K562 (cell line): ENCODE measurements at regions not wholly inside any gene's neighbourhood (a gene's known extent, or its start where the extent isn't known, plus 50 kb on each side); places are given as distances from the start of the nearest gene placed in this dataset.

ENCODE experiments used
- ATAC-seq: fragments of 200-7000 bp; cut with Tn5 transposase; 3 replicates; pipeline ENCODE4 v1.9.1; 2020; ENCODE audit warnings: moderate library complexity
- BruUV-seq: library from RNA; stranded (reverse); fragments of 400-500 nt; replicated peaks from 2 replicates; lab custom pipeline; 2021; lab: Mats Ljungman, UMichigan
- CTCF ChIA-PET: fragments of 300-600 bp; formaldehyde crosslinking; extraction: SDS; loops from one replicate; lab custom pipeline; 2021; ENCODE audit warnings: low intra/inter-chr PET ratio; lab: Yijun Ruan, JAX
- POLR2A ChIA-PET: fragments of 300-600, 350-650 bp; sonication (Branson Sonifier 250); formaldehyde crosslinking; extraction: SDS; loops from one replicate; lab custom pipeline; 2021; ENCODE audit warnings: antibody characterized with exemption, inconsistent platforms; lab: Yijun Ruan, JAX
- DNase-seq, 4 experiments: peaks; one replicate each; pipeline versions ENCODE4 v3.0.0 to v3.0.0-alpha.2; 2011 to 2018; ENCODE audit warnings: low spot score in 3 of 4, mixed read lengths in 3 of 4; ENCODE audit errors: extremely low read depth in 1 of 4
- FAIRE-seq: peaks from 2 replicates; lab custom pipeline; 2011; peaks lifted over from hg19 to GRCh38; lab: Jason Lieb, UNC
- H2AFZ ChIP-seq: 2 replicates; pipeline ENCODE4 v1.6.0; 2011; ENCODE audit warnings: low read depth, low read length, control low read depth, inconsistent platforms
- H3K27ac ChIP-seq: fragments of 200-600 bp; 3 replicates; pipeline ENCODE4 v1.8.0; 2011; ENCODE audit warnings: low read depth, mild to moderate bottlenecking, control low read depth, inconsistent platforms, low read length, moderate library complexity, mixed read lengths; ENCODE audit errors: extremely low read depth
- H3K27me3 ChIP-seq, 2 experiments: fragments of 300-600 bp in 1 of 2; 2 replicates in 1 of 2; 3 replicates in 1 of 2; pipeline versions ENCODE4 v1.6.0 to v1.8.0; 2011; ENCODE audit warnings: inconsistent platforms in 2 of 2, low read length in 2 of 2, mild to moderate bottlenecking in 1 of 2, mixed read lengths in 1 of 2, moderate library complexity in 1 of 2; ENCODE audit not compliant: control insufficient read depth in 2 of 2, insufficient read depth in 2 of 2
- H3K36me3 ChIP-seq: fragments of 300-600 bp; 3 replicates; pipeline ENCODE4 v1.8.0; 2011; ENCODE audit warnings: mild to moderate bottlenecking, low read length, inconsistent platforms; ENCODE audit not compliant: control insufficient read depth, insufficient read depth
- H3K4me1 ChIP-seq, 2 experiments: fragments of 200-600 bp in 1 of 2; replicated peaks in 1 of 2; 2 replicates in 1 of 2; 3 replicates in 1 of 2; pipeline versions ENCODE4 v1.5.1 to v1.8.0; 2011; ENCODE audit warnings: inconsistent platforms in 2 of 2, low read length in 2 of 2, mild to moderate bottlenecking in 1 of 2, mixed read lengths in 1 of 2, moderate library complexity in 1 of 2; ENCODE audit not compliant: control insufficient read depth in 2 of 2, insufficient read depth in 2 of 2
- H3K4me2 ChIP-seq: 2 replicates; pipeline ENCODE4 v1.6.1; 2011; ENCODE audit warnings: low read length, control low read depth, inconsistent platforms, mixed read lengths; ENCODE audit not compliant: insufficient read depth
- H3K4me3 ChIP-seq: fragments of 200-600 bp; sonication (generic), shearing (Covaris generic); 2 replicates; pipeline ENCODE4 v1.5.1; 2016; ENCODE audit warnings: control low read depth, inconsistent platforms
- H3K79me2 ChIP-seq: fragments of 200-600 bp; 3 replicates; pipeline ENCODE4 v1.8.0; 2011; ENCODE audit warnings: low read length, inconsistent platforms; ENCODE audit not compliant: control insufficient read depth, insufficient read depth
- H3K9ac ChIP-seq, 2 experiments: 2 replicates each; pipeline versions ENCODE4 v1.6.0 to v1.6.1; 2011; ENCODE audit warnings: low read depth in 2 of 2, low read length in 2 of 2, control low read depth in 1 of 2, inconsistent platforms in 1 of 2, mild to moderate bottlenecking in 1 of 2, mixed read lengths in 1 of 2; ENCODE audit not compliant: insufficient read depth in 1 of 2
- H3K9me1 ChIP-seq: one replicate; pipeline ENCODE4 v1.6.0; 2011; ENCODE audit warnings: inconsistent platforms, mild to moderate bottlenecking, low read length, moderate library complexity; ENCODE audit not compliant: control insufficient read depth, insufficient read depth
- H3K9me3 ChIP-seq: replicated peaks from 2 replicates; pipeline ENCODE4 v1.5.1; 2011; ENCODE audit warnings: low read depth, low read length, inconsistent platforms; ENCODE audit not compliant: control insufficient read depth, insufficient read depth
- H4K20me1 ChIP-seq: replicated peaks from 2 replicates; pipeline ENCODE4 v1.6.1; 2011; ENCODE audit warnings: low read length, inconsistent platforms, mixed read lengths; ENCODE audit not compliant: control insufficient read depth, insufficient read depth
- DMBX1 ChIP-seq: fragments of 250-450 bp; sonication (Bioruptor Pico); IDR thresholded peaks from 2 replicates; pipeline ENCODE4 v1.8.0; 2022; ENCODE audit warnings: inconsistent platforms, mild to moderate bottlenecking, moderate library complexity, borderline replicate concordance
- EHMT2 ChIP-seq: fragments of 450-650 bp; IDR thresholded peaks from 2 replicates; pipeline ENCODE4 v1.6.1; 2018; ENCODE audit warnings: antibody characterized with exemption
- EWSR1 ChIP-seq: fragments of 450-650 bp; IDR thresholded peaks from 2 replicates; pipeline ENCODE4 v1.6.1; 2018; ENCODE audit warnings: borderline replicate concordance, mild to moderate bottlenecking, low read depth, moderate library complexity; ENCODE audit not compliant: partially characterized antibody
- FOXA3 ChIP-seq, 2 experiments: fragments of 450-650 bp in 1 of 2; sonication (generic) in 1 of 2; formaldehyde crosslinking; IDR thresholded peaks in 1 of 2; conservative IDR thresholded peaks in 1 of 2; 2 replicates each; pipeline versions ENCODE4 v1.4.0 to v1.8.0; 2020 to 2022; ENCODE audit warnings: mild to moderate bottlenecking in 2 of 2, missing genetic modification reagents in 1 of 2
- MIER1 ChIP-seq: fragments of 450-650 bp; IDR thresholded peaks from 2 replicates; pipeline ENCODE4 v1.6.1; 2016; ENCODE audit warnings: antibody characterized with exemption, mild to moderate bottlenecking, low read depth
- MLX ChIP-seq, 2 experiments: fragments of 450-650 bp in 1 of 2; sonication (generic) in 1 of 2; formaldehyde crosslinking; conservative IDR thresholded peaks; 2 replicates each; pipeline versions ENCODE4 v1.4.0 to v1.8.1; 2020 to 2022; ENCODE audit warnings: mild to moderate bottlenecking in 1 of 2, missing genetic modification reagents in 1 of 2
- REST ChIP-seq, 2 experiments: fragments of 450-650 bp; formaldehyde crosslinking in 1 of 2; IDR thresholded peaks; 2 replicates each; pipeline versions ENCODE4 v1.4.0 to v1.6.1; 2014 to 2020; ENCODE audit warnings: mild to moderate bottlenecking in 2 of 2, borderline replicate concordance in 1 of 2, low read depth in 1 of 2
- THRA ChIP-seq: fragments of 450-650 bp; IDR thresholded peaks from 2 replicates; pipeline ENCODE4 v1.6.1; 2017; ENCODE audit warnings: mild to moderate bottlenecking, moderate library complexity
- ZNF76 ChIP-seq: fragments of 250-450 bp; sonication (Bioruptor Pico); IDR thresholded peaks from 2 replicates; pipeline ENCODE4 v1.4.0; 2020; ENCODE audit warnings: mild to moderate bottlenecking, moderate library complexity, borderline replicate concordance
- WGBS: fragments of 100-300 bp; shearing (Covaris generic); methylation state at CpG from one replicate; pipeline ENCODE4 v1.1.6; 2016; ENCODE audit warnings: low coverage, mixed read lengths; ENCODE audit not compliant: insufficient coverage; ENCODE audit errors: missing lambda C conversion rate; 5-methylcytosine and 5-hydroxymethylcytosine counted together
- in situ Hi-C: fragments of 300-500 bp; cut with MboI; formaldehyde crosslinking; loops from 4 replicates; pipeline ENCODE4 v1.15.0; 2018; ENCODE audit warnings: inconsistent platforms, mixed read lengths
- intact Hi-C: fragments of 100-400 bp; cut with micrococcal nuclease; formaldehyde crosslinking; loops from 2 replicates; pipeline ENCODE4 v1.14.2; 2022
- TF ChIP-seq, protein P1 (sequence below): fragments of 250-450 bp; sonication (Bioruptor Pico); IDR thresholded peaks from 2 replicates; pipeline ENCODE4 v1.4.0; 2020; ENCODE audit warnings: mild to moderate bottlenecking

GRCh38 chr9:94490465-94490864 is 64.4 kb upstream of the PCAT7 start:
- H3K9me3 ChIP-seq, result no peaks in the 10 kb centered on the region
- ChIA-PET CTCF (no interaction called here), POLR2A (interaction anchor here (1.8 to 3.3 kb wide), 2 partner anchors 8 to 9 kb away, joined by 6 to 14 read pairs; no protein-coding TSS in a partner anchor)
- no peak overlapping the region for H2AFZ ChIP-seq
- H3K27me3 ChIP-seq, result peaks cover 0 to 2% of the 10 kb centered on the region in 2 experiments; a peak in 2 of 5 replicates
- no peaks in the 10 kb centered on the region for H3K4me1 ChIP-seq
- no peak overlapping the region for H3K4me2 ChIP-seq
- no peaks in the 10 kb centered on the region for H3K79me2 ChIP-seq
- intact Hi-C loops (no loop called here), in situ Hi-C loops (no loop called here)
- WGBS, result 27% methylated on average over 1 of the region's 1 CpG
- H3K27ac ChIP-seq, result no peak overlapping the region
- no peak overlapping the region for H3K4me3 ChIP-seq
- H3K9me1 ChIP-seq, result no peaks in the 10 kb centered on the region
- H3K9ac ChIP-seq, result no peak overlapping the region
- no peaks in the 10 kb centered on the region for H4K20me1 ChIP-seq
- BruUV-seq, result no TSS peak
- DNase-seq (peak in 1 of 4 experiments; percentile 6), FAIRE-seq (no peak), ATAC-seq (no peak)
- H3K36me3 ChIP-seq, result no peaks in the 10 kb centered on the region
- TF ChIP-seq EWSR1, result no peak
- TF ChIP-seq DMBX1, result no peak
- peak; percentile 90 for TF ChIP-seq EHMT2
- peak; percentile 95 for TF ChIP-seq REST (IDR thresholded peaks at IDR 0.05; ENCODE audit: borderline replicate concordance)
- TF ChIP-seq REST (CRISPR knock-in tag; IDR thresholded peaks at IDR 0.05; ENCODE audit: low read depth), result 0 out of 2 replicates have a peak, but pooled peaks have one; percentile 67
- TF ChIP-seq ZNF76 (CRISPR knock-in tag), result no peak
- TF ChIP-seq THRA, result no peak
- no peak for TF ChIP-seq MLX (CRISPR knock-in tag; conservative IDR thresholded peaks at IDR 0.05)
- TF ChIP-seq MIER1, result peak; percentile 82
- TF ChIP-seq, protein P1, sequence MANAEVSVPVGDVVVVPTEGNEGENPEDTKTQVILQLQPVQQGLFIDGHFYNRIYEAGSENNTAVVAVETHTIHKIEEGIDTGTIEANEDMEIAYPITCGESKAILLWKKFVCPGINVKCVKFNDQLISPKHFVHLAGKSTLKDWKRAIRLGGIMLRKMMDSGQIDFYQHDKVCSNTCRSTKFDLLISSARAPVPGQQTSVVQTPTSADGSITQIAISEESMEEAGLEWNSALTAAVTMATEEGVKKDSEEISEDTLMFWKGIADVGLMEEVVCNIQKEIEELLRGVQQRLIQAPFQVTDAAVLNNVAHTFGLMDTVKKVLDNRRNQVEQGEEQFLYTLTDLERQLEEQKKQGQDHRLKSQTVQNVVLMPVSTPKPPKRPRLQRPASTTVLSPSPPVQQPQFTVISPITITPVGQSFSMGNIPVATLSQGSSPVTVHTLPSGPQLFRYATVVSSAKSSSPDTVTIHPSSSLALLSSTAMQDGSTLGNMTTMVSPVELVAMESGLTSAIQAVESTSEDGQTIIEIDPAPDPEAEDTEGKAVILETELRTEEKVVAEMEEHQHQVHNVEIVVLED, result no peak
- no peak for TF ChIP-seq FOXA3 (CRISPR knock-in tag; conservative IDR thresholded peaks at IDR 0.05 in 1 of 2, IDR thresholded peaks at IDR 0.05 in 1 of 2)
